Fibroblast of villous mesenchyme (primary cell): ENCODE measurements at regions not wholly inside any gene's neighbourhood (a gene's known extent, or its start where the extent isn't known, plus 50 kb on each side); places are given as distances from the start of the nearest gene placed in this dataset.

Experiments
- DNase-seq: peaks from one replicate; pipeline ENCODE4 v3.0.0-alpha.2; 2010; ENCODE audit warnings: low read depth
- H3K4me3 ChIP-seq: 2 replicates; pipeline ENCODE4 v1.5.1; 2011; ENCODE audit warnings: low read depth, mild to moderate bottlenecking, low read length
- CTCF ChIP-seq: IDR thresholded peaks from 2 replicates; pipeline ENCODE4 v1.5.1; 2012; ENCODE audit warnings: low read depth, mild to moderate bottlenecking, low read length; ENCODE audit not compliant: insufficient read depth

- no peak for DNase-seq
- no peak overlapping the region for H3K4me3 ChIP-seq
- no peak for TF ChIP-seq CTCF
These were observed 322.2 kb upstream of the USP25 start for GRCh38 chr21:15407585-15407984.

GRCh38 chr21:15408089-15408488 lies 321.7 kb upstream of the USP25 start:
- no peak for DNase-seq
- H3K4me3 ChIP-seq, result no peak overlapping the region
- no peak for TF ChIP-seq CTCF

GRCh38 chr21:15409031-15409430 lies 320.8 kb upstream of the USP25 start:
- H3K4me3 ChIP-seq, result no peak overlapping the region
- no peak for TF ChIP-seq CTCF
- DNase-seq, result no peak

GRCh38 chr21:15410853-15411252 lies 318.9 kb upstream of the USP25 start:
- DNase-seq, result no peak
- H3K4me3 ChIP-seq, result no peak overlapping the region
- no peak for TF ChIP-seq CTCF

- DNase-seq, result peak; percentile 11
- no peak overlapping the region for H3K4me3 ChIP-seq
- no peak for TF ChIP-seq CTCF
These were observed 315.7 kb upstream of the USP25 start for GRCh38 chr21:15414057-15414456.

- H3K4me3 ChIP-seq, result no peak overlapping the region
- no peak for TF ChIP-seq CTCF
- DNase-seq, result no peak
These were observed 314.1 kb upstream of the USP25 start for GRCh38 chr21:15415541-15416261.

- DNase-seq, result no peak
- TF ChIP-seq CTCF, result no peak
- H3K4me3 ChIP-seq, result no peak overlapping the region
These were observed 308.3 kb upstream of the USP25 start for GRCh38 chr21:15421441-15421881.
